ENCODE measurements at regions not wholly inside any gene's neighbourhood (a gene's known extent, or its start where the extent isn't known, plus 50 kb on each side); places are given as distances from the start of the nearest gene placed in this dataset.

DNA sequence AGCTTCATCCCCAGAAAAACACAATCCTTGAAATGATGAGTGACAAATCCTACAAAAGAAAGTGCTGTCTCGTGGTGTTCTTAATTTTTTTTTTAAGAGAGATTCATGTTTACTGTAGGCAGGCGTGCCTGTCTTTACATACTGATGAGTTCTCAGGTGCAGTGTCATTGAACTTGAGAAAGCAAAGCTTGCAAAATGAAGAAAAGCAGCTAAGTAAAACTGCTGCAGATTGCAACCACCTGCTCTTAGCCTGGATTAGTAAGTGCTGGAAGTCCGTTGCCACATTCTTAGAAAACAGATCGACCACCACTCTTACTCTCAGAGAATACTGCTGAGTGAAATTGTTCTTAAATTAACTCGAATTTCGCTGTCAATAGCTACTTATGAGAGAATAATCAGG is 854.6 kb downstream of the TRIML1 start:
- Histone ChIP-seq H3K23ac (ENCODE audit: low read depth, low read length) (no peak overlapping the region), H3K14ac (replicated peaks; ENCODE audit: low read depth, low read length) (no peak overlapping the region), H2BK15ac (ENCODE audit: low read depth, low read length) (no peak overlapping the region), H3K4me3 (ENCODE audit: insufficient read depth, low read depth, low read length) (no peak overlapping the region), H3K36me3 (ENCODE audit: control insufficient read depth, insufficient read depth, low read length) (no peaks in the 10 kb centered on the region), H3K56ac (ENCODE audit: extremely low read depth, insufficient read depth, low read length) (no peak overlapping the region), H4K91ac (ENCODE audit: insufficient read depth, low read depth, low read length) (no peak overlapping the region), H3K27ac (ENCODE audit: insufficient read depth, low read length) (no peak overlapping the region), H2BK20ac (ENCODE audit: low read depth, low read length) (no peak overlapping the region), H4K8ac (ENCODE audit: low read depth in 2 of 2, low read length in 2 of 2) (no peak overlapping the region), H2BK5ac (ENCODE audit: low read depth, low read length, poor library complexity, severe bottlenecking) (no peak overlapping the region), H3K9me3 (ENCODE audit: control insufficient read depth, insufficient read depth, low read length) (no peaks in the 10 kb centered on the region), H2AK9ac (replicated peaks; ENCODE audit: low read depth, low read length, poor library complexity) (no peak overlapping the region), H3K4ac (ENCODE audit: low read depth, low read length) (no peak overlapping the region), H2AK5ac (ENCODE audit: low read depth, low read length) (no peak overlapping the region), H2AFZ (replicated peaks; ENCODE audit: low read length, poor library complexity) (no peak overlapping the region), H4K20me1 (ENCODE audit: insufficient read depth, low read length) (no peaks in the 10 kb centered on the region), H2BK120ac (ENCODE audit: low read depth, low read length) (no peak overlapping the region), H3K18ac (ENCODE audit: low read depth, low read length) (no peak overlapping the region), H3K4me2 (ENCODE audit: low read depth, low read length) (no peak overlapping the region), H3K9me1 (ENCODE audit: insufficient read depth, low read length) (peaks cover 3% of the 10 kb centered on the region), H4K5ac (ENCODE audit: low read depth, low read length) (no peak overlapping the region), H3K27me3 (ENCODE audit: control insufficient read depth, insufficient read depth, low read length) (no peaks in the 10 kb centered on the region), H3K9ac (ENCODE audit: low read depth, low read length) (no peak overlapping the region), H3K4me1 (ENCODE audit: control insufficient read depth, insufficient read depth, low read length) (no peaks in the 10 kb centered on the region), H3K79me1 (ENCODE audit: low read depth in 1 of 2, low read length in 2 of 2) (no peaks in the 10 kb centered on the region)
- TF ChIP-seq, protein P1, sequence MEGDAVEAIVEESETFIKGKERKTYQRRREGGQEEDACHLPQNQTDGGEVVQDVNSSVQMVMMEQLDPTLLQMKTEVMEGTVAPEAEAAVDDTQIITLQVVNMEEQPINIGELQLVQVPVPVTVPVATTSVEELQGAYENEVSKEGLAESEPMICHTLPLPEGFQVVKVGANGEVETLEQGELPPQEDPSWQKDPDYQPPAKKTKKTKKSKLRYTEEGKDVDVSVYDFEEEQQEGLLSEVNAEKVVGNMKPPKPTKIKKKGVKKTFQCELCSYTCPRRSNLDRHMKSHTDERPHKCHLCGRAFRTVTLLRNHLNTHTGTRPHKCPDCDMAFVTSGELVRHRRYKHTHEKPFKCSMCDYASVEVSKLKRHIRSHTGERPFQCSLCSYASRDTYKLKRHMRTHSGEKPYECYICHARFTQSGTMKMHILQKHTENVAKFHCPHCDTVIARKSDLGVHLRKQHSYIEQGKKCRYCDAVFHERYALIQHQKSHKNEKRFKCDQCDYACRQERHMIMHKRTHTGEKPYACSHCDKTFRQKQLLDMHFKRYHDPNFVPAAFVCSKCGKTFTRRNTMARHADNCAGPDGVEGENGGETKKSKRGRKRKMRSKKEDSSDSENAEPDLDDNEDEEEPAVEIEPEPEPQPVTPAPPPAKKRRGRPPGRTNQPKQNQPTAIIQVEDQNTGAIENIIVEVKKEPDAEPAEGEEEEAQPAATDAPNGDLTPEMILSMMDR (conservative IDR thresholded peaks at IDR 0.05; ENCODE audit: low read depth, low read length), result no peak
- no peak for TF ChIP-seq MAFK (IDR thresholded peaks at IDR 0.05; ENCODE audit: low read depth, low read length)
- TF ChIP-seq MXI1 (IDR thresholded peaks at IDR 0.05; ENCODE audit: borderline replicate concordance, low read depth, low read length), result no peak
- no peak for TF ChIP-seq ELK1 (IDR thresholded peaks at IDR 0.05; ENCODE audit: borderline replicate concordance, low read depth, low read length)
- no peak for TF ChIP-seq SMC3 (IDR thresholded peaks at IDR 0.05; ENCODE audit: low read depth, low read length)
- no peak for TF ChIP-seq CEBPB (IDR thresholded peaks at IDR 0.05; ENCODE audit: low read depth, low read length)
- TF ChIP-seq RCOR1 (IDR thresholded peaks at IDR 0.05; ENCODE audit: insufficient replicate concordance, low read length), result no peak
- 83% methylated on average over 1 of the region's 6 CpGs; no CpG with 5 or more reads in 1 of the 2 experiments for WGBS, 2 experiments (ENCODE audit: extremely low coverage in 2 of 2, insufficient read length in 1 of 2)
- DNase-seq, result no peak
- dilution Hi-C loops (cut with HindIII; ENCODE audit: low sequenced_read_pairs, unreplicated experiment) (no loop called here), intact Hi-C loops (cut with micrococcal nuclease) (no loop called here), in situ Hi-C loops (cut with MboI; ENCODE audit: low sequenced_read_pairs) (no loop called here)
- POLR2A ChIA-PET (ENCODE audit: unreplicated experiment), result no interaction called here
- CTCF ChIA-PET, result interaction anchor here (0.6 to 1.1 kb wide), 2 partner anchors 52 to 212 kb away, joined by 3 read pairs; no protein-coding TSS in a partner anchor
- no TSS peak for BruUV-seq (replicated peaks)
- ATAC-seq (ENCODE audit: low read depth), result no peak

All from IMR-90 (cell line).